Calu3 (cell line): ENCODE measurements at regions not wholly inside any gene's neighbourhood (a gene's known extent, or its start where the extent isn't known, plus 50 kb on each side); places are given as distances from the start of the nearest gene placed in this dataset.

Experiments
- BruUV-seq: library from RNA; stranded (reverse); fragments of 400-500 nt; replicated peaks from 2 replicates; lab custom pipeline; 2021; lab: Mats Ljungman, UMichigan
- CTCF ChIA-PET: fragments of 300-600 bp; sonication (Branson Sonifier 250); formaldehyde crosslinking; loops from one replicate; lab custom pipeline; 2022; ENCODE audit warnings: antibody characterized with exemption; lab: Charles Lee
- DNase-seq: peaks from one replicate; pipeline ENCODE4 v3.0.0; 2022
- H3K27ac Mint-ChIP-seq: one replicate; pipeline ENCODE4 v1.8.0; 2022; ENCODE audit warnings: mixed read lengths; ENCODE audit not compliant: unreplicated experiment
- H3K27me3 Mint-ChIP-seq: one replicate; pipeline ENCODE4 v1.8.0; 2022; ENCODE audit warnings: mixed read lengths; ENCODE audit not compliant: unreplicated experiment
- H3K36me3 Mint-ChIP-seq: one replicate; pipeline ENCODE4 v1.8.0; 2022; ENCODE audit warnings: mild to moderate bottlenecking, moderate library complexity, mixed read lengths; ENCODE audit not compliant: insufficient read depth, unreplicated experiment
- H3K4me1 Mint-ChIP-seq: one replicate; pipeline ENCODE4 v1.8.0; 2022; ENCODE audit warnings: mild to moderate bottlenecking, low read depth, mixed read lengths; ENCODE audit not compliant: unreplicated experiment
- H3K4me3 Mint-ChIP-seq: one replicate; pipeline ENCODE4 v1.8.0; 2022; ENCODE audit warnings: mild to moderate bottlenecking, low read depth, moderate library complexity, mixed read lengths; ENCODE audit not compliant: unreplicated experiment
- H3K9me3 Mint-ChIP-seq: one replicate; pipeline ENCODE4 v1.8.0; 2022; ENCODE audit warnings: low read depth, mixed read lengths; ENCODE audit not compliant: unreplicated experiment
- CTCF ChIP-seq: fragments of 200-600 bp; IDR thresholded peaks from one replicate; pipeline ENCODE4 v1.8.0; 2022; ENCODE audit warnings: antibody characterized with exemption; ENCODE audit not compliant: unreplicated experiment
- intact Hi-C: fragments of 100-400 bp; cut with micrococcal nuclease; formaldehyde crosslinking; loops from one replicate; pipeline ENCODE4 v1.10.0; 2022; ENCODE audit not compliant: unreplicated experiment

- Mint-ChIP-seq H3K4me3 (no peak overlapping the region), H3K36me3 (no peaks in the 10 kb centered on the region), H3K4me1 (no peaks in the 10 kb centered on the region), H3K9me3 (no peaks in the 10 kb centered on the region), H3K27me3 (no peaks in the 10 kb centered on the region), H3K27ac (no peak overlapping the region)
- CTCF ChIA-PET, result interaction anchor here (0.6 to 1.7 kb wide), 8 partner anchors 9 to 327 kb away, joined by 3 to 8 read pairs (median 4); no protein-coding TSS in a partner anchor
- no peak for TF ChIP-seq CTCF
- BruUV-seq, result no TSS peak
- DNase-seq, result no peak
- intact Hi-C loops, result loop anchor here (1.0 kb wide), 1 partner anchor 269 kb away; no protein-coding TSS in a partner anchor
Measured at GRCh38 chr7:36021917-36022550, 131.0 kb upstream of the EEPD1 start.

GRCh38 chr7:36023033-36023560, 130.0 kb upstream of the EEPD1 start:
- TF ChIP-seq CTCF, result no peak
- Mint-ChIP-seq H3K4me1 (no peaks in the 10 kb centered on the region), H3K27ac (no peak overlapping the region), H3K9me3 (no peaks in the 10 kb centered on the region), H3K27me3 (no peaks in the 10 kb centered on the region), H3K4me3 (no peak overlapping the region), H3K36me3 (no peaks in the 10 kb centered on the region)
- DNase-seq, result no peak
- CTCF ChIA-PET, result no interaction called here
- intact Hi-C loops, result no loop called here
- no TSS peak for BruUV-seq

GRCh38 chr7:36025190-36025589, 127.9 kb upstream of the EEPD1 start:
- H3K27me3 Mint-ChIP-seq, result no peaks in the 10 kb centered on the region
- no peak for DNase-seq
- TF ChIP-seq CTCF, result no peak
- no TSS peak for BruUV-seq
- H3K4me1 Mint-ChIP-seq, result no peaks in the 10 kb centered on the region
- no peak overlapping the region for H3K27ac Mint-ChIP-seq
- CTCF ChIA-PET, result no interaction called here
- H3K9me3 Mint-ChIP-seq, result no peaks in the 10 kb centered on the region
- H3K36me3 Mint-ChIP-seq, result no peaks in the 10 kb centered on the region
- no peak overlapping the region for H3K4me3 Mint-ChIP-seq
- intact Hi-C loops, result no loop called here

- H3K36me3 Mint-ChIP-seq, result no peaks in the 10 kb centered on the region
- DNase-seq, result no peak
- no TSS peak for BruUV-seq
- peaks cover 9% of the 10 kb centered on the region for H3K4me1 Mint-ChIP-seq
- CTCF ChIA-PET, result no interaction called here
- no peaks in the 10 kb centered on the region for H3K27me3 Mint-ChIP-seq
- H3K9me3 Mint-ChIP-seq, result peaks cover 2% of the 10 kb centered on the region
- TF ChIP-seq CTCF, result no peak
- intact Hi-C loops, result no loop called here
- no peak overlapping the region for H3K27ac Mint-ChIP-seq
- no peak overlapping the region for H3K4me3 Mint-ChIP-seq
Measured at GRCh38 chr7:36029311-36029710, 123.7 kb upstream of the EEPD1 start.
